Stimulated activated CD4-positive, alpha-beta T cell treated with anti-CD3 and anti-CD28 coated beads, Interleukin-12 subunit alpha, Interleukin-12 subunit beta, amount 100 ng/mL, for 48 hours (primary cell): ENCODE measurements at regions not wholly inside any gene's neighbourhood (a gene's known extent, or its start where the extent isn't known, plus 50 kb on each side); places are given as distances from the start of the nearest gene placed in this dataset.
"Not testable (repeated sequence)": the region's sequence is repeated elsewhere in the genome, so short reads cannot be mapped to it uniquely, and the experiment has no call there.

ENCODE experiments used
- DNase-seq, 3 donors: peaks; one replicate each; pipeline ENCODE4 v3.0.0-alpha.2; 2020; ENCODE audit warnings: low read depth in 2 of 3, low spot score in 1 of 3

- no peak for DNase-seq
Measured at GRCh38 chr14:39722547-39723273, 290.5 kb upstream of the FBXO33 start.

GRCh38 chr14:39716987-39717570 is 284.8 kb upstream of the FBXO33 start:
- no peak for DNase-seq

- DNase-seq, result no peak
Measured at GRCh38 chr14:39712293-39712999, 280.2 kb upstream of the FBXO33 start.

GRCh38 chr14:39704594-39704993 is 272.4 kb upstream of the FBXO33 start:
- DNase-seq, result no peak

- DNase-seq, result no peak
Measured at GRCh38 chr14:39694341-39694740, 262.1 kb upstream of the FBXO33 start.

GRCh38 chr14:39683691-39684260 is 251.5 kb upstream of the FBXO33 start:
- no peak for DNase-seq

GRCh38 chr14:39682582-39682981 is 250.3 kb upstream of the FBXO33 start:
- no peak for DNase-seq

- DNase-seq, result no peak
Measured at GRCh38 chr14:39681782-39682399, 249.7 kb upstream of the FBXO33 start.

- no peak for DNase-seq
Measured at GRCh38 chr14:39680777-39681176, 248.5 kb upstream of the FBXO33 start.

- DNase-seq, result no peak
Measured at GRCh38 chr14:39673734-39674133, 241.5 kb upstream of the FBXO33 start.

GRCh38 chr14:39673270-39673711 is 241.1 kb upstream of the FBXO33 start:
- DNase-seq, result no peak

- no peak for DNase-seq
Measured at GRCh38 chr14:39668449-39668848, 236.2 kb upstream of the FBXO33 start.

GRCh38 chr14:39666386-39666785 is 234.2 kb upstream of the FBXO33 start:
- no peak for DNase-seq

GRCh38 chr14:39665075-39665475 is 232.8 kb upstream of the FBXO33 start:
- no peak for DNase-seq

- no peak for DNase-seq
Measured at GRCh38 chr14:39664646-39665045, 232.4 kb upstream of the FBXO33 start.

- no peak for DNase-seq
Measured at GRCh38 chr14:39641224-39641623, 209.0 kb upstream of the FBXO33 start.

GRCh38 chr14:39639009-39639408 is 206.8 kb upstream of the FBXO33 start:
- DNase-seq, result not testable (repeated sequence)

GRCh38 chr14:39628087-39628486 is 195.9 kb upstream of the FBXO33 start:
- no peak for DNase-seq

GRCh38 chr14:39626589-39627576 is 194.7 kb upstream of the FBXO33 start:
- DNase-seq, result no peak

- DNase-seq, result no peak
Measured at GRCh38 chr14:39621678-39622077, 189.4 kb upstream of the FBXO33 start.
